NT2/D1 (cell line): ENCODE measurements at regions not wholly inside any gene's neighbourhood (a gene's known extent, or its start where the extent isn't known, plus 50 kb on each side); places are given as distances from the start of the nearest gene placed in this dataset.

Source experiments
- SUZ12 ChIP-seq: IDR thresholded peaks from 2 replicates; pipeline ENCODE4 v1.6.1; 2011; ENCODE audit not compliant: insufficient read length, insufficient read depth; ENCODE audit errors: extremely low read depth
- ZNF274 ChIP-seq: IDR thresholded peaks from 2 replicates; pipeline ENCODE4 v1.6.1; 2011; ENCODE audit warnings: mild to moderate bottlenecking, low read depth, low read length

GRCh38 chr3:81249540-81250029 is 511.9 kb downstream of the GBE1 start:
- no peak for TF ChIP-seq SUZ12
- TF ChIP-seq ZNF274: no peak
